H1 (cell line): ENCODE measurements at regions not wholly inside any gene's neighbourhood (a gene's known extent, or its start where the extent isn't known, plus 50 kb on each side); places are given as distances from the start of the nearest gene placed in this dataset.

Experiments
- NANOG ChIP-seq: IDR thresholded peaks from 2 replicates; pipeline ENCODE4 v1.6.1; 2011; ENCODE audit warnings: low read length, low read depth, mild to moderate bottlenecking, inconsistent platforms; ENCODE audit not compliant: insufficient read depth, poor library complexity, severe bottlenecking
- SAP30 ChIP-seq: fragments of 300-600 bp; sonication (generic); IDR thresholded peaks from 2 replicates; pipeline ENCODE4 v1.7.1; 2012; ENCODE audit warnings: low read length, moderate library complexity, mild to moderate bottlenecking, inconsistent platforms; ENCODE audit not compliant: insufficient read depth, insufficient replicate concordance
- TF ChIP-seq, protein P1 (sequence below): IDR thresholded peaks from 2 replicates; pipeline ENCODE4 v1.6.1; 2011; ENCODE audit warnings: low read depth, mild to moderate bottlenecking, low read length; ENCODE audit not compliant: insufficient read depth
- TF ChIP-seq, protein P2 (sequence below), 3 experiments: IDR thresholded peaks; 1 replicate in 2 of 3; 2 replicates in 1 of 3; pipeline versions ENCODE4 v1.5.1 to v1.6.1; 2011; ENCODE audit warnings: low read length in 3 of 3, mild to moderate bottlenecking in 3 of 3, inconsistent platforms in 2 of 3, low read depth in 1 of 3, moderate library complexity in 1 of 3; ENCODE audit not compliant: insufficient read depth in 1 of 3; ENCODE audit errors: control extremely low read depth in 1 of 3

DNA sequence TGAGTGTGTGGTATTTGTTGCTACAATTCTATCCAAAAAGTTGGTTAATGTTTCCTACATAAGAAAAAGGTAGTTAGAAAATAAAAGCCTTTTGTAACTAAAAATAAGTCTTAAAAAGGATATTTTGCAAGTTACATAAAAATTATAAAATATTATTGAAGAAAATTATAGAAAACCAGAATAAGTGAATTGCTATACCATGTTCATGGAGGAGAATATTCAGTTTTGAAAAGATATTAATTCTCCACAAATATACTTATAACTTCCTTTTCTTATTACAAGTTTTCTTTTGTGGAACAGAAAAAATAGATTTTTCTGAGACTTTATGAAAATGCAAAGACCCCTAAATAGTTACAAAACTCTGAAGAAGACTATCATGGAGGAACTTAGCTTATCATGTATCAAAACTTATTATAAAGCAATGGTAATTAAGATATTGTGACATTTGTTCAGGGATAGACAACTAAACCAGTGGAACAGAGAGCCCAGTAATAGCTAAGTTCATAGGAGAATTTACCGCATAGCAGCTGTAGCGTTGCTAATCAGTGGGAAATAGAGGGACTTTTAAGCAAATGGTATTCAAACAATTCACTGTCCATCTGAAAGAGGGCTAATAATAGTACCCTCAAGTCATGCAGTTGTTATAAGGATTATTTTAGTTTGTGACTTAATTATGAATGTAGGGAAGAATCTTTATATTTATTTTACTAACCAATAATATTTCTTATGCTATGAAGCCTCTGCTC, 515.2 kb upstream of the ZNF608 start (continued):
- TF ChIP-seq, protein P1, sequence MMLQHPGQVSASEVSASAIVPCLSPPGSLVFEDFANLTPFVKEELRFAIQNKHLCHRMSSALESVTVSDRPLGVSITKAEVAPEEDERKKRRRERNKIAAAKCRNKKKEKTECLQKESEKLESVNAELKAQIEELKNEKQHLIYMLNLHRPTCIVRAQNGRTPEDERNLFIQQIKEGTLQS: no peak
- TF ChIP-seq, protein P2, sequence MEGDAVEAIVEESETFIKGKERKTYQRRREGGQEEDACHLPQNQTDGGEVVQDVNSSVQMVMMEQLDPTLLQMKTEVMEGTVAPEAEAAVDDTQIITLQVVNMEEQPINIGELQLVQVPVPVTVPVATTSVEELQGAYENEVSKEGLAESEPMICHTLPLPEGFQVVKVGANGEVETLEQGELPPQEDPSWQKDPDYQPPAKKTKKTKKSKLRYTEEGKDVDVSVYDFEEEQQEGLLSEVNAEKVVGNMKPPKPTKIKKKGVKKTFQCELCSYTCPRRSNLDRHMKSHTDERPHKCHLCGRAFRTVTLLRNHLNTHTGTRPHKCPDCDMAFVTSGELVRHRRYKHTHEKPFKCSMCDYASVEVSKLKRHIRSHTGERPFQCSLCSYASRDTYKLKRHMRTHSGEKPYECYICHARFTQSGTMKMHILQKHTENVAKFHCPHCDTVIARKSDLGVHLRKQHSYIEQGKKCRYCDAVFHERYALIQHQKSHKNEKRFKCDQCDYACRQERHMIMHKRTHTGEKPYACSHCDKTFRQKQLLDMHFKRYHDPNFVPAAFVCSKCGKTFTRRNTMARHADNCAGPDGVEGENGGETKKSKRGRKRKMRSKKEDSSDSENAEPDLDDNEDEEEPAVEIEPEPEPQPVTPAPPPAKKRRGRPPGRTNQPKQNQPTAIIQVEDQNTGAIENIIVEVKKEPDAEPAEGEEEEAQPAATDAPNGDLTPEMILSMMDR (IDR thresholded peaks at IDR 0.05; ENCODE audit: control extremely low read depth in 1 of 3, insufficient read depth in 1 of 3, low read depth in 1 of 3, low read length in 3 of 3): no peak
- TF ChIP-seq NANOG (no peak), SAP30 (no peak)
